H1 (cell line): ENCODE measurements at regions not wholly inside any gene's neighbourhood (a gene's known extent, or its start where the extent isn't known, plus 50 kb on each side); places are given as distances from the start of the nearest gene placed in this dataset.
"Not testable (repeated sequence)": the region's sequence is repeated elsewhere in the genome, so short reads cannot be mapped to it uniquely, and the experiment has no call there.

Experiments used
- ATF3 ChIP-seq: IDR thresholded peaks from 2 replicates; pipeline ENCODE4 v1.6.1; 2011; ENCODE audit warnings: low read depth, mild to moderate bottlenecking, low read length; ENCODE audit not compliant: insufficient read depth
- POLR2A ChIP-seq, 2 experiments: IDR thresholded peaks; 1 replicate in 1 of 2; 2 replicates in 1 of 2; pipeline ENCODE4 v1.6.1; 2011; ENCODE audit warnings: low read depth in 2 of 2, low read length in 2 of 2, mild to moderate bottlenecking in 2 of 2; ENCODE audit errors: control extremely low read depth in 1 of 2
- SP4 ChIP-seq: IDR thresholded peaks from 2 replicates; pipeline ENCODE4 v1.6.1; 2012; ENCODE audit warnings: low read length, inconsistent platforms

DNA sequence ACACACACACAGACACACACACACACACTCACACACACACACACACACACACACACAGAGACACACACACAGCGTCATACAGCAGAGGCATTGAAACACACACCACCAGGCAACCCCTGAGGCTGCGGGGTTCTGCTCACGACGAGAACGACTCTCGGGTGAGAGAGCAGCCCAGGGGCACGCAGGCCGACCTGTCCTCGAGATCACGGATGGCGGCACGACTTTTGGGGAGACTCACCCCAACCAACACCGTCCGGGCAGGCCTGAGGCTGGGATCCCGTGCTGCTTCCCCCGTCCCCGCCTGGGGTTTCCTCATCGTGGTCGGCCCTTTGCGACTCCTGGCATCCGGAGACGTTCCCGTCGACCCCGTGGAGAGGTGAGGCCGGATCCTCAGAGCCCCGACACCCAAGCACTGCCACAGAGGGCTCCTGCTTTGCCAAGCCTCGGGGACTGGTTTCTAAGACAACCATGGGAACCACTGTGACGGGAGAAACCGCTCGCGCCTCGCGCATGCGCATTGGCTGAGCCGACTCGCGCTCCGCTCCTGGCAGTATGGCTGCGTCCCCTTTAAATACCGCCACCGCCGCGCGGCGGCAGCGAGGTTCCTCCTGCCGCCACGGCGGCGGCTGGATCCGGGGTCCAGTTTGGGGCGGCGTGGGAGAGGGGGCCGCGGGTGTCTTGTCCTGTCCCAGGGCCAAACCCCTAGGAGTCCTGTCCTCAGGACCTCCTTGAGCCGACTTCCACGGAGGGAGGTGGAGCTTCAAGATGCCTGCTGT is 132.3 kb upstream of the ANKRD20A1 start:
- TF ChIP-seq POLR2A (IDR thresholded peaks at IDR 0.05; ENCODE audit: control extremely low read depth in 1 of 2, low read depth in 2 of 2, low read length in 2 of 2); SP4; ATF3: not testable (repeated sequence)
